Liver (tissue), 7 donors: ENCODE measurements at regions not wholly inside any gene's neighbourhood (a gene's known extent, or its start where the extent isn't known, plus 50 kb on each side); places are given as distances from the start of the nearest gene placed in this dataset.

Experiments used
- DNase-seq: peaks from one replicate; pipeline ENCODE4 v3.0.0-alpha.2; 2017; ENCODE audit warnings: low spot score
- H3K27ac ChIP-seq, 2 donors: one replicate each; pipeline ENCODE4 v1.7.0; 2013; ENCODE audit warnings: inconsistent platforms in 2 of 2, low read length in 2 of 2, control low read depth in 1 of 2, low read depth in 1 of 2, mild to moderate bottlenecking in 1 of 2
- H3K27me3 ChIP-seq, 4 donors: one replicate each; pipeline versions ENCODE4 v1.6.1 to v1.7.0; 2013; ENCODE audit warnings: low read length in 3 of 4, inconsistent platforms in 1 of 4, mild to moderate bottlenecking in 1 of 4, moderate library complexity in 1 of 4; ENCODE audit not compliant: control insufficient read depth in 4 of 4, insufficient read depth in 4 of 4
- H3K36me3 ChIP-seq, 4 donors: one replicate each; pipeline versions ENCODE4 v1.6.1 to v1.7.0; 2013; ENCODE audit warnings: low read length in 3 of 4, mild to moderate bottlenecking in 3 of 4, low read depth in 1 of 4, moderate library complexity in 1 of 4; ENCODE audit not compliant: control insufficient read depth in 4 of 4, insufficient read depth in 3 of 4
- H3K4me1 ChIP-seq, 4 donors: one replicate each; pipeline versions ENCODE4 v1.6.1 to v1.7.0; 2013; ENCODE audit warnings: low read length in 3 of 4, mild to moderate bottlenecking in 3 of 4, moderate library complexity in 1 of 4; ENCODE audit not compliant: control insufficient read depth in 4 of 4, insufficient read depth in 4 of 4
- H3K4me3 ChIP-seq, 3 donors: one replicate each; pipeline versions ENCODE4 v1.6.1 to v1.7.0; 2013; ENCODE audit warnings: low read length in 3 of 3, control low read depth in 1 of 3, low read depth in 1 of 3, mild to moderate bottlenecking in 1 of 3
- H3K9ac ChIP-seq, 2 donors: one replicate each; pipeline ENCODE4 v1.7.0; 2013; ENCODE audit warnings: low read length in 2 of 2, mild to moderate bottlenecking in 2 of 2, moderate library complexity in 2 of 2, control low read depth in 1 of 2, low read depth in 1 of 2
- H3K9me3 ChIP-seq, 4 donors: one replicate each; pipeline versions ENCODE4 v1.6.1 to v1.7.0; 2013; ENCODE audit warnings: low read length in 3 of 4; ENCODE audit not compliant: control insufficient read depth in 4 of 4
- ATF3 ChIP-seq: IDR thresholded peaks from 2 replicates; pipeline ENCODE4 v1.6.1; 2016; ENCODE audit warnings: antibody characterized with exemption
- EGR1 ChIP-seq, 2 donors: IDR thresholded peaks; 2 replicates each; pipeline ENCODE4 v1.6.1; 2016 to 2018; ENCODE audit warnings: antibody characterized with exemption in 2 of 2, low read depth in 2 of 2
- FOXA1 ChIP-seq: IDR thresholded peaks from 2 replicates; pipeline ENCODE4 v1.6.1; 2016; ENCODE audit warnings: antibody characterized with exemption
- FOXA2 ChIP-seq: IDR thresholded peaks from 2 replicates; pipeline ENCODE4 v1.6.1; 2016; ENCODE audit warnings: antibody characterized with exemption
- GABPA ChIP-seq, 2 donors: IDR thresholded peaks in 1 of 2; conservative IDR thresholded peaks in 1 of 2; 2 replicates each; pipeline ENCODE4 v1.6.1; 2016; ENCODE audit warnings: antibody characterized with exemption in 2 of 2, mild to moderate bottlenecking in 1 of 2, moderate library complexity in 1 of 2
- HNF4A ChIP-seq, 2 donors: conservative IDR thresholded peaks; 2 replicates each; pipeline ENCODE4 v1.6.1; 2016; ENCODE audit warnings: antibody characterized with exemption in 2 of 2, mild to moderate bottlenecking in 2 of 2
- HNF4G ChIP-seq: IDR thresholded peaks from 2 replicates; pipeline ENCODE4 v1.6.1; 2016; ENCODE audit warnings: antibody characterized with exemption
- JUND ChIP-seq, 2 donors: IDR thresholded peaks; 2 replicates each; pipeline ENCODE4 v1.6.1; 2016; ENCODE audit warnings: antibody characterized with exemption in 2 of 2
- MAX ChIP-seq: IDR thresholded peaks from 2 replicates; pipeline ENCODE4 v1.6.1; 2016; ENCODE audit warnings: antibody characterized with exemption
- NR2F2 ChIP-seq: IDR thresholded peaks from 2 replicates; pipeline ENCODE4 v1.6.1; 2016; ENCODE audit warnings: antibody characterized with exemption
- RAD21 ChIP-seq, 2 donors: IDR thresholded peaks; 2 replicates each; pipeline ENCODE4 v1.6.1; 2016; ENCODE audit warnings: antibody characterized with exemption in 2 of 2, mild to moderate bottlenecking in 2 of 2
- RXRA ChIP-seq, 2 donors: IDR thresholded peaks; 2 replicates each; pipeline ENCODE4 v1.6.1; 2017 to 2018; ENCODE audit warnings: antibody characterized with exemption in 2 of 2, mild to moderate bottlenecking in 1 of 2
- SP1 ChIP-seq: IDR thresholded peaks from 2 replicates; pipeline ENCODE4 v1.6.1; 2018; ENCODE audit warnings: antibody characterized with exemption, mild to moderate bottlenecking
- TAF1 ChIP-seq: conservative IDR thresholded peaks from 2 replicates; pipeline ENCODE4 v1.6.1; 2016; ENCODE audit warnings: antibody characterized with exemption, mild to moderate bottlenecking
- YY1 ChIP-seq: IDR thresholded peaks from 2 replicates; pipeline ENCODE4 v1.6.1; 2016; ENCODE audit warnings: antibody characterized with exemption, mild to moderate bottlenecking
- WGBS: extraction: QIAGEN DNeasy Blood & Tissue Kit; methylation state at CpG from one replicate; pipeline ENCODE4 v1.1.7; 2013; 5-methylcytosine and 5-hydroxymethylcytosine counted together
- TF ChIP-seq, protein P1 (sequence below): IDR thresholded peaks from 2 replicates; pipeline ENCODE4 v1.6.1; 2016; ENCODE audit warnings: antibody characterized with exemption, mild to moderate bottlenecking
- TF ChIP-seq, protein P2 (sequence below): IDR thresholded peaks from 2 replicates; pipeline ENCODE4 v1.6.1; 2016; ENCODE audit warnings: antibody characterized with exemption
- donor health status: healthy.
- donor health status: healthy.
- donor health status: healthy.
- donor health status: healthy.

GRCh38 chr3:170712798-170713197, 126.9 kb upstream of the SLC7A14 start:
- WGBS: 83% methylated on average over 2 of the region's 2 CpGs
- no peak for DNase-seq
- H3K4me3 ChIP-seq: no peak overlapping the region
- TF ChIP-seq YY1: no peak
- no peak for TF ChIP-seq MAX
- TF ChIP-seq FOXA2: no peak
- TF ChIP-seq HNF4A (conservative IDR thresholded peaks at IDR 0.05): no peak
- TF ChIP-seq, protein P1, sequence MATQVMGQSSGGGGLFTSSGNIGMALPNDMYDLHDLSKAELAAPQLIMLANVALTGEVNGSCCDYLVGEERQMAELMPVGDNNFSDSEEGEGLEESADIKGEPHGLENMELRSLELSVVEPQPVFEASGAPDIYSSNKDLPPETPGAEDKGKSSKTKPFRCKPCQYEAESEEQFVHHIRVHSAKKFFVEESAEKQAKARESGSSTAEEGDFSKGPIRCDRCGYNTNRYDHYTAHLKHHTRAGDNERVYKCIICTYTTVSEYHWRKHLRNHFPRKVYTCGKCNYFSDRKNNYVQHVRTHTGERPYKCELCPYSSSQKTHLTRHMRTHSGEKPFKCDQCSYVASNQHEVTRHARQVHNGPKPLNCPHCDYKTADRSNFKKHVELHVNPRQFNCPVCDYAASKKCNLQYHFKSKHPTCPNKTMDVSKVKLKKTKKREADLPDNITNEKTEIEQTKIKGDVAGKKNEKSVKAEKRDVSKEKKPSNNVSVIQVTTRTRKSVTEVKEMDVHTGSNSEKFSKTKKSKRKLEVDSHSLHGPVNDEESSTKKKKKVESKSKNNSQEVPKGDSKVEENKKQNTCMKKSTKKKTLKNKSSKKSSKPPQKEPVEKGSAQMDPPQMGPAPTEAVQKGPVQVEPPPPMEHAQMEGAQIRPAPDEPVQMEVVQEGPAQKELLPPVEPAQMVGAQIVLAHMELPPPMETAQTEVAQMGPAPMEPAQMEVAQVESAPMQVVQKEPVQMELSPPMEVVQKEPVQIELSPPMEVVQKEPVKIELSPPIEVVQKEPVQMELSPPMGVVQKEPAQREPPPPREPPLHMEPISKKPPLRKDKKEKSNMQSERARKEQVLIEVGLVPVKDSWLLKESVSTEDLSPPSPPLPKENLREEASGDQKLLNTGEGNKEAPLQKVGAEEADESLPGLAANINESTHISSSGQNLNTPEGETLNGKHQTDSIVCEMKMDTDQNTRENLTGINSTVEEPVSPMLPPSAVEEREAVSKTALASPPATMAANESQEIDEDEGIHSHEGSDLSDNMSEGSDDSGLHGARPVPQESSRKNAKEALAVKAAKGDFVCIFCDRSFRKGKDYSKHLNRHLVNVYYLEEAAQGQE: no peak
- TF ChIP-seq RXRA (IDR thresholded peaks at IDR 0.05): no peak
- TF ChIP-seq EGR1 (IDR thresholded peaks at IDR 0.05; ENCODE audit: low read depth in 2 of 2): no peak
- no peak for TF ChIP-seq TAF1
- no peak for TF ChIP-seq RAD21 (IDR thresholded peaks at IDR 0.05)
- TF ChIP-seq NR2F2: no peak
- TF ChIP-seq HNF4G: no peak
- no peak for TF ChIP-seq ATF3
- no peak for TF ChIP-seq JUND (IDR thresholded peaks at IDR 0.05)
- no peak for TF ChIP-seq GABPA (IDR thresholded peaks at IDR 0.05 in 1 of 2, conservative IDR thresholded peaks at IDR 0.05 in 1 of 2)
- TF ChIP-seq FOXA1: no peak
- TF ChIP-seq, protein P2, sequence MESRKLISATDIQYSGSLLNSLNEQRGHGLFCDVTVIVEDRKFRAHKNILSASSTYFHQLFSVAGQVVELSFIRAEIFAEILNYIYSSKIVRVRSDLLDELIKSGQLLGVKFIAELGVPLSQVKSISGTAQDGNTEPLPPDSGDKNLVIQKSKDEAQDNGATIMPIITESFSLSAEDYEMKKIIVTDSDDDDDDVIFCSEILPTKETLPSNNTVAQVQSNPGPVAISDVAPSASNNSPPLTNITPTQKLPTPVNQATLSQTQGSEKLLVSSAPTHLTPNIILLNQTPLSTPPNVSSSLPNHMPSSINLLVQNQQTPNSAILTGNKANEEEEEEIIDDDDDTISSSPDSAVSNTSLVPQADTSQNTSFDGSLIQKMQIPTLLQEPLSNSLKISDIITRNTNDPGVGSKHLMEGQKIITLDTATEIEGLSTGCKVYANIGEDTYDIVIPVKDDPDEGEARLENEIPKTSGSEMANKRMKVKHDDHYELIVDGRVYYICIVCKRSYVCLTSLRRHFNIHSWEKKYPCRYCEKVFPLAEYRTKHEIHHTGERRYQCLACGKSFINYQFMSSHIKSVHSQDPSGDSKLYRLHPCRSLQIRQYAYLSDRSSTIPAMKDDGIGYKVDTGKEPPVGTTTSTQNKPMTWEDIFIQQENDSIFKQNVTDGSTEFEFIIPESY: no peak
- H3K36me3 ChIP-seq: no peaks in the 10 kb centered on the region
- no peaks in the 10 kb centered on the region for H3K4me1 ChIP-seq
- H3K27me3 ChIP-seq: no peaks in the 10 kb centered on the region
- no peak overlapping the region for H3K9ac ChIP-seq
- H3K9me3 ChIP-seq: peaks cover 2 to 7% (median 3%) of the 10 kb centered on the region in 4 donors
- no peak overlapping the region for H3K27ac ChIP-seq

DNA sequence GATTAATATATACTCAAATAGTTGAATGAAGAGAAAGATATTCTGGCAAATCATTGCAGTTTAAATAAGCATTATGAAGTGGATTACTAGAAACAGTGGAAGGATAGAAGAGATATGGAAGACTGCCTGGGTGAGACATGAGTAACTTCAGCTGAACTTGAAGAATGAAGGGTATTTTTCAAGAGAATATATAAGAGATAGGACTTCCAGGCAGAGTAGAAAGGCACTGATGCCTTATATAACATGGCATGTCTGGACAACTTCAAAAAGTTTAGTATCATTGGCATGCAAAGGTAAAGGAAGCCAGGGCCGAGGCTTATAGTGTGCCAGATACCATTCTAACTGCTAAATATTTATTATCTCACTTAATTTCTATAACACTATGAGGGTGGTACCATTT, 126.5 kb upstream of the SLC7A14 start:
- H3K27me3 ChIP-seq: no peaks in the 10 kb centered on the region
- no peak for DNase-seq
- 89% methylated on average over 1 of the region's 1 CpG for WGBS
- no peaks in the 10 kb centered on the region for H3K4me1 ChIP-seq
- no peak overlapping the region for H3K27ac ChIP-seq
- peaks cover 2 to 7% (median 3%) of the 10 kb centered on the region in 4 donors for H3K9me3 ChIP-seq
- H3K9ac ChIP-seq: no peak overlapping the region
- no peak for TF ChIP-seq SP1
- TF ChIP-seq FOXA1: no peak
- no peak for TF ChIP-seq RAD21 (IDR thresholded peaks at IDR 0.05)
- no peak for TF ChIP-seq TAF1
- TF ChIP-seq MAX: no peak
- no peak overlapping the region for H3K4me3 ChIP-seq
- H3K36me3 ChIP-seq: no peaks in the 10 kb centered on the region
